HL-60/S4 treated with retinoic acid at 250 ng/mL for 4 days and 3 days (cell line): ENCODE measurements at regions not wholly inside any gene's neighbourhood (a gene's known extent, or its start where the extent isn't known, plus 50 kb on each side); places are given as distances from the start of the nearest gene placed in this dataset.

ENCODE experiments used
- in situ Hi-C: fragments of 300-500 bp; cut with MboI; formaldehyde crosslinking; loops from 2 replicates; pipeline ENCODE4 v1.7.0; 2022; ENCODE audit warnings: low sequenced_read_pairs

DNA sequence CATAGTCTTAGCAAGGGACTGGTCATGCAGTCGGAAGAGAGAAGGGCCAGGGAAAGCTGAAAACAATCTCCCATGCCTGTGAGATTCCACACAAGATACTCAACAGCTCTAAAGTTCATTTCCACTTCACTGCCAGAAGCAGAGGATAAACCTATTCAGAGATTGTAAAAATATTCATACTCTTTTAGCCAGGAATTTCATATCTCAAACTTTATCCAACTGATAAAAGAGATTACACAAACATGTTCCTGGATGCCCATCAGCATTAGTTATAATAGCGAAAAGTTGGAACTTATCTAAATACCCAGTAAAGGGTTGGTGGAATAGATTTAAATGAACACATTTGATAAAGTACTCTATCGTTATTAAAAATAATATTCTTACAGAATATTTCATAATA lies 75.2 kb upstream of the ARHGEF3 start:
- in situ Hi-C loops, result no loop called here

DNA sequence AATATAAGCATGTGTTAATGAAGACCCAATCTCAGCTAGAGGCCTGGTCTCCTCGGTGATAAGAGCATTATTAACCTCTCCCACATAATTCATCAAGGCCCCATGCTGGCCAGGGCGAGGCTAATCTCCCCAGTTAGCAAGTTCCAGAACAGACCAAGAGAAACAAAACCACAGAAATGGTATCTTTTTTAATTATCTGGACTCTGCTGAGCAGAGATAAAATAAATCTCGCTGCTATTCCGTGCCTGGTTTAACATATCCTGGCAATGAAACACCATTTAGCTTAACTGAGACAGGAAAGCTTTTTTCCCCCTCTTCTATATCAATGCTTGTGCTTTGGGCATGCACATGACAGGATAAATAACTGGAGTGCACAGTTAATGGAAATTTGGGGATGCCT lies 72.5 kb upstream of the ARHGEF3 start:
- in situ Hi-C loops, result no loop called here

DNA sequence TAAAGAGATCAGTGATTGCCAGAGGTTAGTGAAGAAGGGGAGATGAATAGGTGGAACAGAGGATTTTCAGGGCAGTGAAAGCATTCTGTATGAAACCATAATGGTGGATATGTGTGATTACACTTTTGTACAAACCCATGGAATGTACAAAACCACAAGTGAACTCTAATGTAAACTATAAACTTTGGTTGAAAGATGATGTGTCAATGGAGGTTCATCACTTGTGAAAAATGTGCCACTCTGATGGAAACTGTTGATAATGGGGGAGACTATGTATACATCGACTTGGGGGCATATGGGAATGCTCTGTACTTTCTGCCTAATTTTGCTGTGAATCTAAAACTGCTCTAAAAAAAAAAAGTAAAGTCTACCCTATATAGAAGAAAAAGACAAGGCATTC lies 68.7 kb upstream of the ARHGEF3 start:
- in situ Hi-C loops, result no loop called here

DNA sequence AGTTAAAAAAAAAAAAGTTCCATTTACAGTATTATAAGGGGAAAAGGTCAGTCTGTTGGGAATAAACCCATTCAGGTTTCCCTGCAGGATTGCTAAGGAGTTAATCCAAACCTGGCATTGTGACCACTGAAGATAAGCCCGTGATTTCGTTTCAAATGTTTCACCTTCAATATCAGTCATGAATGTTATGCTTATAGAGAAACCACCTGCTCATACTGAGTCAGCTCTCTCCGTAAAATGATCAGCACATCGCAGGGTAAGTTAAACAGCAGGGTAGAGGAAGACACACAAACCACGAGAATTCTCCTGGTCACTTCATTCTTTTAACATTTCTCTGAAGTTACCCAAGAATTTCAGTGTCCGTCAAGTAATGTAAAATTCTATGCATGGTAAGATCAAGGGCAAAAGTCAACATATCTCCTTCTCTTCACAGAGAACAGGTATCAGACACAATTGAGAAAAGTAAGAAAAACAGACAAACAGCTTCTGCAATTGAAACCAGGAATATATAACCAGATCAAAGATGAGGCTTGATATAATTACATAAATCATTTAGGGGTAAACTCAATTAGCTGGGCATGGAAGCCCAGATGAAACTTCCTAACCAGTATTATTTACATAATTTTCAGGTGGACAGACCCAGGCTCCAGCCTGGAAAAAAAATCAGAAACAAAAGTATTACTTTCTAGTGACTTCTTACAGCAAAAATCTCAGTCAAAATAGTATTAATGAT lies 67.6 kb upstream of the ARHGEF3 start:
- in situ Hi-C loops, result no loop called here

DNA sequence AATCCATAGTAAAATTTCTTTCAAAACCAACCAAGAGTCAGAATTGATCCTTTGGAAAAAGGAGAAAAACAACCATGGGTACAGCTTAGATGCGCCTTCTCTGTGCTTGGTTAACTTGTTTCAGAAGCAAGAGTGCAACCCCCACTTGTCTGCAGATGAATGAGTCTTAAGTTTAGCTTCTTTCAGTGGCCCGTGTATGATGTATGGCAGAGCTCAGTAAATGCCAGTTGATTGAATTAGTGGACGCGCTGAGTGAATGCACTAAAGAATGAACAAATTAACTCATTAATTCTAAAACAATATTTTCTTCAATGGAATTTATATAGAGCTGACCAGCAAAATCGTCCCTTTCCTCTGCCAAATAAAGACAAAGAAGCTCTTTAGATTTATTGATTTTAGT lies 67.0 kb upstream of the ARHGEF3 start:
- in situ Hi-C loops, result no loop called here

DNA sequence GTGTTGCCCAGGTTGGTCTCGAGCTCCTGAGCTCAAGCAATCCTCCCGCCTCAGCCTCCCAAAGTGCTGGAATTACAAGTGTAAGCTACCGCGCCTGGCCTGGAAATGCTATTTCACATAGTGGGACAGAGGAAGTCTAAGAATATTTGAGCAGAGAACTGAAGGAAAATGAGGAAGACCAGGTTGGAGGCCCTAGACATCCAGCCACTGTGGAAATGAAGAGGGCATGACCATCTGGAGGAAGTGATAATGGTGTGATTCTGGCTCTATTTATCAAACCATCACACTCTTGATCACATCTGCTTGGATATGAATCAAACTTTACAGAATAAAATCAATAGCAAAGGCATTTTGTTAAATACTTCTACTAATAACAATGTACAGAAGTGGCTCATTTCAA lies 65.9 kb upstream of the ARHGEF3 start:
- in situ Hi-C loops, result no loop called here

DNA sequence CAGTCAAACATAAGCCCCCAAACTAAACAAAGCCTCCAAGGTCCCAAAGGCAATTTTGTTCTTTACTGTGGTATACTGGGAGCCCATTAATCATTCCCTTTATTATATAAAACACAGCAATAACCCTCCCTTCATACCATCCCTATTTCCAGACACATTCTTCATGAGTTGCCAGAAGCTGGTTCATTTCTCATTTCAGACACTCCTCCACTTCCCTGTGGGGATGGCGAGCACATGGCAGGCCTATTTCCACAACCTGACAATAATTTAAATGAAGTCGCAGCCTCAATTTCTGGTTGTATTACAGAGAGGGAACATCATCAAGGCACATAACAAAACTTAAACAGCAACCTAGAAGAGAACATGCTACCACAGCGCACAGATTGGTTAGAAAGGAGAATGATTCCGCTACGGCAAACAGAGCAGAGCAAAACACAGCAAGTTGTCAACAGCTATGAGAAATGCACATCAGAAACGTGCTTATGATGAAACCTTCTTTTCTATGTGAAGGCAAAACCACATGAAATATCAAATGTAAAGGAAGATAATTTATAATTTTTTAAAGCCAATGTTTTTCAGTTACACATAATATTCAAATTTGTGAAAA lies 63.3 kb upstream of the ARHGEF3 start:
- in situ Hi-C loops, result no loop called here

DNA sequence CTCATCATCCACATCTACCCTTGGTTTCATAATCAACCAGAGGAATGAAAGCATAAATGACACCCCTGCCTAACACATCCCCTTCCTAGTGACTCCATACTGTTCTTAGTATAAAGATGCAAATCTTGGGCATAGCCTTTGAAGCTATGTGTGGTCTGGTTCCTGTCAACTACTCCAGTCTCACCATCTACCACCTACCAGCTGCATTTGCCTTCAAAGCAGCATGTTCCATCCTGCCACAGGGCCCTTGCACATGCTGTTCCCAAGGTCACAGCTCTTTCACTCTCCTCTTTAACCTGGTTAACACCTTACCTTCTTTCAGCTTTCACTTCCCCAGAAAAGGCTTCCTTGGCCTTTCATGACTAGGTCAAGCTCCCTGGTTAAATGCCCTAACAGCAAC lies 62.3 kb upstream of the ARHGEF3 start:
- in situ Hi-C loops, result no loop called here

DNA sequence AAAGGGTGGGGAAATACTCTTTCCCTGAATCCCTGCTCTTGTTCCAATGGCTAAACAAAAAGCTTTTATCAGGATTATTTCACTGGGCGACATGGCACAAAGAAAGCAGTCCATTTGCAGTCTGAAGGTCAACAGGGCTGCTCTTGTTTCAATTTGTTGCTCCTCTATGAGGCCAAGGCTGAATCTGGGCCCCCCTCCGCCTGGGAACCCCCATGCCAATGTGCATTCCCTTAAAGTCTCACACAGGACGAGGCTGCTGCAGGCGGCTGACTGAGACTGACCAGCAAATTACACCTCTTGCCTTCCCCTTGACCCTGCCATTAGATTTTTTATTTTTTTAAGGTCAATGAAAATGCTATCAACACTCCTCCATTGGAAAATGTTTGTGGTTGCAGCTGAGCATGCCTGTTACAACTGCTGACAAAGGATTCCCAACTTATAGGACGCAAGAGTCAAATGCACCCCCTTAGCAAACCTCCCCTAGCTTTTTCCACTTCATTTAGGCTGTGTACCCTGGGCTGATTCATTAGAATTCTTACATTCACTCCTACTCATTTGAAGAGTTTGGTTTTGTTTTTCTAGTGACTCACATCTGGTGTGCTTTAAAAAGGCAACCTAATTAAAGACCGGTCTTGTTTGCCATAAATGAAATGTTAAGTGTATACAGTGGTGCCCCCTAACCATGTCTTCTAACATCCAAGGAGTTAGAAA lies 60.8 kb upstream of the ARHGEF3 start:
- in situ Hi-C loops, result no loop called here

DNA sequence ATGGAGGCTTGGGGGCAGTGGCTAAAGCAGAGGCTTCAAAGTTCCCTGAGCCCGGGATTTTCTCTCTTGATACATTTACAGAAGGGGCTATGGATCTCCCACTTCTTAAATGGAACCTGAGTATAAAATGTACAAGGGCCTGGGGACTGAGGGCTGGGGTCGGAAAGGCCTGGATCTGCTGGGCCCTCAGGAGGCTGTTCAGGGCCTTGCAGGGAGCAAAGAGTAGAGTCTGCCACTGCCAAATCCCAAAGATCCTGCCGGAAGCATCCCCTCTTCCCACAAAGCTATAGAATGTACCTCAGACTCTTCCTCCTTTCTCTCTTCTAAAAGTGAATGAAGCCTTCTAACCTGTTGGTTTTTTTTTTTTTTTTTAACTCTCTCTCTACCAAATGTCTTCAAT lies 59.8 kb upstream of the ARHGEF3 start:
- in situ Hi-C loops, result no loop called here

DNA sequence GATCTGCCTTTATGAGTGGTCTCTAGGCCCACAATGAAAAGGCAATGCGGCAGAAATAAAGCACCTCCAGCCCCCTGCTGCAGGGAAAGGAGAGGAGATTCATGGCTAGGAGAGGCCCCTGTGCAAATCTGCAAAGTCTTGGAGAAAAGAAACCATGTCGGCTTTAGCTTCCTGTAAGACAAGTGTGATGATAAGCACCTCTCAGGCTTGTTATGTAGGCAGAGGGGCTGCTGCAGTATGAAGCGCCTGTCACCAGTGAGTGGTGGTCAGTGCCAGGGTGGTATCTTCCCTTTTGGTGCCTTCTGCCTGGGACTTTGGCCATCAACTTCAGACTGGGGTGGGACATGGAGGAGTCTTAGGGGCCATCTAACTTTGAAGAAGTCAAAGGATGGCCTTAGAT lies 59.2 kb upstream of the ARHGEF3 start:
- in situ Hi-C loops, result no loop called here

DNA sequence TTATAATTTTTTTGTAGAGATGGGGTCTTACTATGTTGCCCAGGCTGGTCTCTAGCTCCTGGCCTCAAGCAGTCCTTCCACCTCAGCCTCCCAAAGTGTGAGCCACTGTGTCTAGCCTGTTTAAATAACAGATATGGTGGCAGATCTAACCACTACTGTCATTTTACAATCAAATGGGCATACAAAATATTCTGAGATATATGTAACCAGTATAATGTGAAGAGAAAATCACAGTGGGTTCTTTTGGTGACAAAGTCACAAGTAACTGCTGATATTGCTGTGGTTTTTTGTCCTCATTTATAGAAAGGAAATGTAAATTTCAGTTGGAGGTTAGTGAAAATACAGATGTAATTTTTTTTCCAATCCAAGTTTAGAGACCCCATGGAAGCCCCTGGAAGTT lies 58.6 kb upstream of the ARHGEF3 start:
- in situ Hi-C loops, result no loop called here

DNA sequence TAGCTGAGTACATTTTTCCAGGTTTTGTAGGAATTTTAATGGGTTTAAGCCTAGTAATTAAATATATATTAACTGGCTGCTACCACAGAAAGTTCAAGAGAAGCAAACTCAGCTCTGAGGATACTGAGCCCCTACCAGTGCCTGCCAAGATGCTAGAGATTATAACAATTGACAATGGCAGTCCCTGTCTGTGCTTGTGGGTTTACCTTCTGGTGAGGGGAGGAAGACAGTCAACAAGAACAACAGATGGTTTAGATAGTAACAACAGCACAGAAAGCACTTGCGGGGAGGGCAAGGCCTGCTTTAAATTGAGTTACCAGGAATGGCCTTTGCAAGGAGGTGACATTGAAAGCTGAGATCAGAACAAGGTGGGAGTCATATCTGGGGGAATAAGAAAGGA lies 56.6 kb upstream of the ARHGEF3 start:
- in situ Hi-C loops, result no loop called here

DNA sequence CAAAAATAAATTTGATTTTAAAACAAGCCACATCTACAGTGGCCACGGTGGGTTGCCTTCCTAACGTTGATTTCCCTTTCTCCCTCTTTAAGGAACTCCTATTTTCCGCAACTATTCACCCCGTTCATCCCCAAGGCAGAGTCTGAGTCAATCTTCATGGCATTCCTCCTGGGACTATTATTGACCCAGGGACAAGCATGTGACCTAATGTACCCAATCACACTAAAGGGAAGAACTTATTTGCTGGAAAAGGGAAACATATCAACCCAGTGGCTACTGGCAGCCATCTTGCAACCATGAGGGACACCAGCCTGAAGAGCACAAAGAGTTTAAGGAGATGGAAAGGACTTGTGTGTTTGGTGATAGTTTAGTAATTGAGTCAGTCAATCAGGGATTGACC lies 55.4 kb upstream of the ARHGEF3 start:
- in situ Hi-C loops, result no loop called here

DNA sequence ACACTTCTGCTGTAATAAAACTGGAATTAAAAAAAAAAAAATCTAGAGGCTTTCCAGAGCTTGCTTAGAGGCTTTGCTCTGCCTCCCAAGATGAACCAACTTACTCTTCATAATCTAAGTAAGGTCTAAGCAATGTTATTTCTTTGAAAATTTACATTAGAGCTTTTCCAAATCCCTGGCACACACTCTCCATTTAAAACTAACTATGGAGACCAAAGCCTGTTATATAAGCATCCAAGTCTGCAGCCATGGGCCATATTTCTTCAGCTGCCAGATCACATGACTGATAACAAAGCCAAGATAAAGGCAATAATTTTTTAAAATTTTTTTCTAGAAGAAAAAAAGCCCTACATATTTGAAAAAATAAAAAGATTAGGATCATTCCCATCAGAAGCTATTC lies 55.0 kb upstream of the ARHGEF3 start:
- in situ Hi-C loops, result no loop called here

DNA sequence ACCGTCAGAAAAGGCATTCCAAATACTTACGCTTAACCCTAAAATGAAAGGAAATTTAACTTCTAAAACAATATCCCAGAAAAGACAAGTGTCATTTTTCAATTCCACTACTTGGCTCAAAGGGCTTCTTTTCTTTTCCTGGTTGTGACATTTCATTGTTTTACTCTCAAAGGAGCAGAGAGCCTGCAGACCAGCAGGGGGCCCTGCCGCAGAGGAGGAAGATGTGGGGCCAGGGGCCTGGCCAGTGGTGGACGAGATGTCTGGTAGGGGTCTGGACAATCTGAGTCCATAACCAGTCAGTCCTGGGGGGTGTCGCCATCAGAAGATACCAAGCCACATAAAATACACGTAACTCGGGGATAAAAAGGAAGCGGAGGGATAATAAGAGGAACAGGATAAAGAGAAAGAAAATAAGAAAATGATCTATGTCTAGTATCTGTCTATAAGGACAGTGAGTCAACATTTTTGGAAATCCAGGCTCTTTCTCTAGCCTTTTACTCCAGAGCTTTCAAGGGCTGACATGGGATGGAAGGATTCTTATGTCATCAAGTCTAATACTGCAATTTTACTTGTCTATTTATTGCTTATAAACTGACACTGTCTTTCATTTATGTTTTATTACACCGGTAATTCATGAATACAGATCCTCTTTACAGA lies 54.2 kb upstream of the ARHGEF3 start:
- in situ Hi-C loops, result no loop called here

DNA sequence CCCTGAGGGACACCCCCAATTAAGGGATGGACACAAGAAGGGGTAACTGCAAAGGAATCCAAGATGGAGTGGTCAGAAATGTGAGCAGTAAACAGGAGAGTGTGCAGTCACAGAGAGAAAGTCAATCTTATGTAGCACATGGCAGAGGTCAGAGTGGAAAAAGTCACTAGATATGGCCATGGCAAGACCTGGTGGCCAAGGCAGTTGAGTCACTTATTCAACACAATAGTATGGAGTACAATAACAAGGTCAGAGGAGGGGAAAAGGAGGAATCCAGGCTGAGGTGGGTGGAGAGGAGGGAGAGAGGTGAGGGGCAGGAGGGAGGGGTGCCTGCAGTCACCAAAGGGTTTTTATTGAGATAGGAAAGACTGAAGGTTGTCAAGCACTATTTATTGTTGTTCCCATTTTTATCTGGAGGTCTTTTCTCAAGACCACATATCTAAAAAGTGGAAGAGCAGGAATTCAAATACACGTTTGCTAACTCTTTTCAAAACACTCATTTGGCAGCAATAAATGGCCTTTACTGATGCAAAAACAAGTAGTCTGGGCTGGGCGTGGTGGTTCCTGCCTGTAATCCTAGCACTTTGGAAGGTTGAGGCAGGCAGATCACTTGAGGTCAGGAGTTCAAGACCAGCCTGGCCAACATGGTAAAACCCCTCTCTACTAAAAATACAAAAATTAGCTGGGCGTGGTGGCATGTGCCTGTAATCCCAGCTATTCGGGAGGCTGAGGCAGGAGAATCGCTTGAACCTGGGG lies 53.3 kb upstream of the ARHGEF3 start:
- in situ Hi-C loops, result no loop called here

DNA sequence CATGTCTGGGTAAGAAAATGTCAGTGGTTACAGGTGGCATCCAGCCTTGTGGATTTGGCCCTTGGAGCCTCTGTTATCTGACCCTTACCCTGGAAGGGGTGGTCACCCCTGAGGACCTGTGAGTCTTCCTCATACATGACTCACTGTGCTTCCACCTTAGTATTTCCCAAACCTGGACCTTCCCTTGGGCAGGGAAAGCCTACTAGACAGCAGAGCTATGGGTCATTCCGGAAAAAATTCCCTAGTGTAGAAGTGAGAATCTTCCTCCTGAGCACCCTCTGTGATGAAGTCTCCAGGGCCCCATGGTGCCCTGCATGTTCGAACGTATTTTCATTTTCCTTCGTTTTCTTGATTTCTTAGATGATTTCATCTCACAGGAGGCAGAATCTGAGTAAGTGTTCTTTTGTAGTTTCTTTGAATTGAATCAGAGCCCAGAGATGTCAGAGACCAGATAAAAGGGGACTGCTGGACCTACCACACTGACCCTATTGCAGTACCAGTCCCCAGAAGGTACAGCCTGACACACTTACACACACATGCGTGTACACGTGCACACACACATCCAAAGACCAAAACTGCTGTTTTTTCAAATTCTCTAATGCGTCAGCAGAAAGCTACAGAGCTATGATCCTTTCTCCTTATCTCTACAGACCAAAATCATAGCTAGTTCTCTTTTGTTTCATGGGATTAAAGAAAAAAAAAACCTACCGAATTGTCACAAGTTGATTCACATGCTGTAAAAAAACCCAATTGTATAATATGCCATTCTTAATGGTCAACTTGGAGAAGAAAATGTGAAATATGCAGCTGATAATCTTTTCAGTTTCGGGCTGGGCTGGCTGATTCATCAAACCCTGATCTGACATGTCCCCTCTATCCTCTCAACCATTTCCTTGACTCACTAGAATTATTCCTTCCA lies 50.5 kb upstream of the ARHGEF3 start:
- in situ Hi-C loops, result no loop called here
